Heart left ventricle (tissue), 16 donors: ENCODE measurements at regions not wholly inside any gene's neighbourhood (a gene's known extent, or its start where the extent isn't known, plus 50 kb on each side); places are given as distances from the start of the nearest gene placed in this dataset.

Experiments used
- ATAC-seq, 4 donors: fragments of 200-7000 bp; cut with Tn5 transposase; one replicate each; pipeline ENCODE4 v1.9.1; 2020 to 2022; ENCODE audit warnings: moderate library complexity in 4 of 4, mild to moderate bottlenecking in 3 of 4, moderate number of reproducible peaks in 1 of 4
- DNase-seq, 5 donors: peaks; one replicate each; pipeline ENCODE4 v3.0.0-alpha.2; 2020
- H3K27ac ChIP-seq, 12 donors: fragments of 200-600 bp; sonication (generic) in 4 of 12; one replicate each; pipeline versions ENCODE4 v1.5.0 to v1.8.0; 2016 to 2022; ENCODE audit warnings: mild to moderate bottlenecking in 2 of 12
- H3K27me3 ChIP-seq, 9 donors: fragments of 200-600 bp; sonication (generic) in 2 of 9; one replicate each; pipeline versions ENCODE4 v1.5.1 to v1.8.0; 2016 to 2022; ENCODE audit warnings: mild to moderate bottlenecking in 3 of 9
- H3K36me3 ChIP-seq, 9 donors: fragments of 200-600 bp; sonication (generic) in 2 of 9; one replicate each; pipeline versions ENCODE4 v1.5.0 to v1.8.0; 2018 to 2022; ENCODE audit warnings: mild to moderate bottlenecking in 2 of 9
- H3K4me1 ChIP-seq, 12 donors: fragments of 200-600 bp; sonication (generic) in 4 of 12; one replicate each; pipeline versions ENCODE4 v1.5.0 to v1.8.0; 2016 to 2022; ENCODE audit warnings: mild to moderate bottlenecking in 3 of 12
- H3K4me3 ChIP-seq, 12 donors: fragments of 200-600 bp; sonication (generic) in 4 of 12; one replicate each; pipeline versions ENCODE4 v1.5.0 to v1.8.0; 2017 to 2022; ENCODE audit warnings: mild to moderate bottlenecking in 9 of 12, moderate library complexity in 4 of 12
- H3K9me3 ChIP-seq, 12 donors: fragments of 200-600 bp; sonication (generic) in 4 of 12; one replicate each; pipeline versions ENCODE4 v1.5.0 to v1.8.0; 2016 to 2022; ENCODE audit warnings: mild to moderate bottlenecking in 1 of 12
- POLR2A ChIP-seq, 2 donors: fragments of 450-650 bp; IDR thresholded peaks; one replicate each; pipeline ENCODE4 v1.6.1; 2017; ENCODE audit warnings: antibody characterized with exemption in 2 of 2, mild to moderate bottlenecking in 2 of 2, moderate library complexity in 2 of 2
- WGBS, 4 donors: extraction: QIAGEN DNeasy Blood & Tissue Kit in 2 of 4; methylation state at CpG; one replicate each; pipeline versions ENCODE4 v1.1.5 to v1.1.7; 2013 to 2018; 5-methylcytosine and 5-hydroxymethylcytosine counted together
- intact Hi-C, 10 donors: fragments of 100-400 bp; cut with DNase I; formaldehyde crosslinking; loops; one replicate each; pipeline versions ENCODE4 v1.11.1 to v1.14.2; 2022
- TF ChIP-seq, protein P1 (sequence below), 12 donors: fragments of 200-600 bp; sonication (generic) in 4 of 12; IDR thresholded peaks; one replicate each; pipeline versions ENCODE4 v1.5.0 to v1.8.0; 2018 to 2022; ENCODE audit warnings: antibody characterized with exemption in 12 of 12, mild to moderate bottlenecking in 5 of 12
- donor health status: ischemic (EF 13 %, LVEDD 7.1; RV severe dilation, severe dysfunction).
- donor health status: healthy with polysubstance abuse.
- donor health status: DM: no; HTN: yes; CAD: no.
- donor health status: DM: no; HTN: no; CAD: no.
- donor health status: ischemic (EF 25% LVEDD 6.9; RV normal size, moderate dysfunction).
- donor health status: ischemic (EF 25% LVEDD 5.7; RV mildly dilated, moderate dysfunction).
- donor health status: healthy.
- donor health status: DM: yes; HTN: yes; CAD: no.
- donor health status: ischemic (EF 35%, LVEDD 5.7; RV mildly dilated, moderate dysfunction).
- donor health status: nonischemic (EF 11% LVEDD 7.7; RV severe dilation, severe dysfunction).
- donor health status: DM: yes; HTN: yes; CAD: no.
- donor health status: PGD.
- donor health status: ischemic (EF 29% LVEDD 5.4; RV normal size, mild dysfunction).
- donor health status: nonischemic (EF 23%, LVEDD 6.1; RV moderate dilation, normal function).

DNA sequence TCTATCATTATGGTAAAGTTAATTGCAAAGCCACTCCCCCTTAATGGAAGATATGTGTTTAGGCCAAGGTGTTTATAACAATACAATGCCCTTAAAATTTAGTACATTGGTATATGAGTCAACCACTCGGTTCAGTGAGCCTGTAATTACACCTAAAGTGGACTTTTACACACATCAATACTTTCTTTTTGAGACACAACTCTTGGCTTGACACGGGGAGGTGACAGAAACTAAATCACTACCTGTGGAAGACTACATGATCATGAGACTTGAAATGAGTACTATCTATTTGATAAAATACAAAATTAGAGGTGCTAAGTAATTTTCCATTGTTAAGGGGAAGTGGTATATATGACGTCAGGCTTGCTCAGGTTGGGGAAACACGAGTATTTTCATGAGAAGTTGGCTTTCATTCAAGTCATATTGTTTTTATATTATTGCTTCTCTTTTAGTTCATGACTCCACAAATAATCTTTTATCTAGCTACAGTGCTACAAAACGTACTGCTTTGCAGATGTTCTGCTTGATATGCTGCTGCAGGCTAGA, 918.3 kb downstream of the ARAP2 start:
- WGBS, 4 donors = 50 to 59% (median 50%) methylated on average over 5 of the region's 5 CpGs
- no peak for ATAC-seq

DNA sequence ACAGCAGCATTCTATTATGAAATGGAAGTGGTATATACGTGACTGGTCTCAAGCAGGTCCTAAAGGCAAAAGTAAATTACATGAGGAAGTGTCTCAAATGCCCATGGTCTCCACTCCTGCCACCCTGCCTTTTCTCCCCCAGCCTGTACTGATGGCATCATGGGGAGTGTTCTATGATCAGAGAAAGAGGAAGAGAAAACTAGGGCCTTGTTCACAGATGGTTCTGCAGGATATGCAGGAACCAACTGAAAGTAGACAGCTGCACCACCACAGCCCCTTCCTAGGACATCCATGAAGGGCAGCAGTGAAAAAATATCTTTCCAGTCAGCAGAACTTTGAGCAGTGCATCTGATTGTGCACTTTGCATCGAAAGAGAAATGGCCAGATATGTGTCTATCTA, 901.5 kb downstream of the ARAP2 start:
- intact Hi-C loops = no loop called here
- 41 to 51% (median 50%) methylated on average over 1 to 2 of the region's 2 CpGs for WGBS, 4 donors
- TF ChIP-seq POLR2A (IDR thresholded peaks at IDR 0.05) = no peak
- TF ChIP-seq, protein P1, sequence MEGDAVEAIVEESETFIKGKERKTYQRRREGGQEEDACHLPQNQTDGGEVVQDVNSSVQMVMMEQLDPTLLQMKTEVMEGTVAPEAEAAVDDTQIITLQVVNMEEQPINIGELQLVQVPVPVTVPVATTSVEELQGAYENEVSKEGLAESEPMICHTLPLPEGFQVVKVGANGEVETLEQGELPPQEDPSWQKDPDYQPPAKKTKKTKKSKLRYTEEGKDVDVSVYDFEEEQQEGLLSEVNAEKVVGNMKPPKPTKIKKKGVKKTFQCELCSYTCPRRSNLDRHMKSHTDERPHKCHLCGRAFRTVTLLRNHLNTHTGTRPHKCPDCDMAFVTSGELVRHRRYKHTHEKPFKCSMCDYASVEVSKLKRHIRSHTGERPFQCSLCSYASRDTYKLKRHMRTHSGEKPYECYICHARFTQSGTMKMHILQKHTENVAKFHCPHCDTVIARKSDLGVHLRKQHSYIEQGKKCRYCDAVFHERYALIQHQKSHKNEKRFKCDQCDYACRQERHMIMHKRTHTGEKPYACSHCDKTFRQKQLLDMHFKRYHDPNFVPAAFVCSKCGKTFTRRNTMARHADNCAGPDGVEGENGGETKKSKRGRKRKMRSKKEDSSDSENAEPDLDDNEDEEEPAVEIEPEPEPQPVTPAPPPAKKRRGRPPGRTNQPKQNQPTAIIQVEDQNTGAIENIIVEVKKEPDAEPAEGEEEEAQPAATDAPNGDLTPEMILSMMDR (IDR thresholded peaks at IDR 0.05) = no peak
- Histone ChIP-seq H3K27me3 (no peaks in the 10 kb centered on the region), H3K4me1 (no peaks in the 10 kb centered on the region), H3K9me3 (no peaks in the 10 kb centered on the region), H3K4me3 (no peak overlapping the region), H3K36me3 (no peaks in the 10 kb centered on the region), H3K27ac (no peak overlapping the region)
- ATAC-seq (no peak), DNase-seq (no peak)

More for the DNA sequence above, 918.3 kb downstream of the ARAP2 start:
- no peaks in the 10 kb centered on the region for H3K36me3 ChIP-seq
- no peak overlapping the region for H3K4me3 ChIP-seq
- no peak overlapping the region for H3K27ac ChIP-seq
- no peaks in the 10 kb centered on the region for H3K4me1 ChIP-seq
- H3K9me3 ChIP-seq = peaks cover 0 to 6% (median 0%) of the 10 kb centered on the region in 12 donors
- DNase-seq = no peak
- intact Hi-C loops = no loop called here
- no peaks in the 10 kb centered on the region for H3K27me3 ChIP-seq
- TF ChIP-seq, protein P1 (IDR thresholded peaks at IDR 0.05) = no peak
- no peak for TF ChIP-seq POLR2A (IDR thresholded peaks at IDR 0.05)

DNA sequence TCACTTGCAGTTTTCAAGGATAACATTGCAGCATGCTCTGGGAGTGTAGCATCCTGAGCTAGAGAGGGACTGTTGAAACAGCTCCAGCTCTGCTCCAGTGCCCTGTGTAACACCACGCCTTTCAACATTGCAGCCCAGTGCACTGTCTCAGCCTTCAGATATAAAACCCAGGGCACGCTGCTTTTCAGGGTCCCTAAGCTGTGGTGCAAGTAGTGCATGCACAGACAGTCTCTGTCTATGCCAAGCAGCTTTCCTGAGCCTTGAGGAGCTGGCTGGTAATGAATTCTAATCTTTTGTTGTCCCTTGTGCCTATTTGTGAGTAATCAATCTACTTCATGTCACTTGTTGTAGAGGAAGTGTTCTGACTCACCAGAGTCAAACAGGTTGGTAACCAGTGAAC, 897.0 kb downstream of the ARAP2 start:
- WGBS, 4 donors = 67 to 77% (median 70%) methylated on average over 2 of the region's 2 CpGs
- Histone ChIP-seq H3K27me3 (no peaks in the 10 kb centered on the region), H3K36me3 (no peaks in the 10 kb centered on the region), H3K4me1 (no peaks in the 10 kb centered on the region), H3K27ac (no peak overlapping the region), H3K9me3 (peaks cover 0 to 6% (median 0%) of the 10 kb centered on the region in 12 donors), H3K4me3 (no peak overlapping the region)
- ATAC-seq (no peak), DNase-seq (no peak)
- intact Hi-C loops = no loop called here
- TF ChIP-seq, protein P1 (IDR thresholded peaks at IDR 0.05) = no peak
- no peak for TF ChIP-seq POLR2A (IDR thresholded peaks at IDR 0.05)

DNA sequence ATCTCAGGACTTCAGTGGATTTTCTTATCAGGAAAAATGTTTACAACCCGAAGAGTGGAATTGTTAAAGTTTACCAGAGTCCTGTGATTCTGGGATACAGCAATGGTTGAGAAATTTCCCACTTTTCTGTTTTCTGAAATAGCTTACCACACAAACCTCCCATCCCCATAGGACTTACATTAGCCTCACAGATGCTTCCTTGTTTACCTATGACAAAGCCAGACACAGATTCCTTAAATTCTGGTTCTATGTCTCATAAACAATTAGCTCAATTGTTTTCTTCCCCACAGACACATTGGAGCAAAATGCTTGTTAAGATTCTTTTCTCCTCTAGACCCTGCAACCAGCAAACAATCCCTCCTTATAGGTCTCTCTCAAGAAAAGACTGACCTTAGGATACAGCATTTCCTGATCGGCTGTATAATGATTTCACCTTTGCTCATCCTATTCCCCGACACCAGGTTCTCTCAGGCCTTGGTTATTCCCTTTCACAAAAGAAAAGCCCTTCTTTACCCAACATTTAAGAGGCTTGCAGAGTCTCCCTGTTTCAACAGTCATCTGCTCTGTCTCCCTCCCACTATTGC, 886.2 kb downstream of the ARAP2 start:
- ATAC-seq (no peak), DNase-seq (no peak)
- TF ChIP-seq, protein P1 (IDR thresholded peaks at IDR 0.05) = no peak
- TF ChIP-seq POLR2A (IDR thresholded peaks at IDR 0.05) = no peak
- H3K36me3 ChIP-seq = no peaks in the 10 kb centered on the region
- intact Hi-C loops = no loop called here
- 70 to 81% (median 73%) methylated on average over 3 of the region's 3 CpGs for WGBS, 4 donors
- no peaks in the 10 kb centered on the region for H3K27me3 ChIP-seq
- H3K27ac ChIP-seq = no peak overlapping the region
- no peak overlapping the region for H3K4me3 ChIP-seq
- peaks cover 0 to 11% (median 0%) of the 10 kb centered on the region in 12 donors for H3K9me3 ChIP-seq
- no peaks in the 10 kb centered on the region for H3K4me1 ChIP-seq
